GM19452 (cell line): ENCODE measurements at regions not wholly inside any gene's neighbourhood (a gene's known extent, or its start where the extent isn't known, plus 50 kb on each side); places are given as distances from the start of the nearest gene placed in this dataset.

Source experiments
- ATAC-seq: cut with Tn5 transposase; IDR thresholded peaks from one replicate; pipeline ENCODE4 v1.9.1; 2021; ENCODE audit not compliant: unreplicated experiment

DNA sequence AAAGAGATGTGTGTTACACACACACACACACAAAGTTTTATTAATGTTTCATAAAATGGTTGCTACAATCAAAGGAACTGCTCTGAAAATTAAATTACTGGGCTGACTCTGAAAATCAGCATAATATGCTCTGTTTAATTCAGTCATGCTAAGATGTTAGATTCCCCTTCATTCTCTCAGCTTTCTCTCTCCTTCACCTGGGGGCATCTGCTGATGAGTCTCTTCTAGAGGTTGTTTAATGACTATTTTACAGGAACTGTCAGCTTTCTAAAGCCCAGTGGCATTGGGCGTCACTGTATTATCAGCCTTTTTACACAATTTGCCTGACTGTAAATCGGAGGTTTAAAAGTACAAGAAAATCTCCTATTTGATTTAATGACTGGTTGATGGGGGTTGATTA is 559.7 kb upstream of the POU3F2 start:
- ATAC-seq = no peak

DNA sequence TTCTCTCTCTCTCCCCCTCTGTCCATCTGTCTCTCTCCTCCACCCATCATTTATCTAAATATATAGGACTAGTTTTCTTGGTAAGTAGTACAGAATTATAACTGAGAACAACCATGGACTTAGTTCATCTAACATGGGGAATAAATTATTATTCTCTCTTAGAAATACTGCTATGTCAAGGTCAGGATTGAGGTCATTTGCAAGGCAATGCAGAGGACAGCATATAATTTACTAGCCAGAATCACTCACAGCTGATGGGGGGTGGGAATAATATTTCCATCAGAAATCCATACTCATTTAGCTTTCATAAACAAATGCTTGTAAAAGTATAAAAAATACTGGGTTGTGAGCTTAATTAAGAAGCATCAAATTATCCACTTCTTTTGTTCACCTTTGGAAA is 553.9 kb upstream of the POU3F2 start:
- ATAC-seq = no peak

DNA sequence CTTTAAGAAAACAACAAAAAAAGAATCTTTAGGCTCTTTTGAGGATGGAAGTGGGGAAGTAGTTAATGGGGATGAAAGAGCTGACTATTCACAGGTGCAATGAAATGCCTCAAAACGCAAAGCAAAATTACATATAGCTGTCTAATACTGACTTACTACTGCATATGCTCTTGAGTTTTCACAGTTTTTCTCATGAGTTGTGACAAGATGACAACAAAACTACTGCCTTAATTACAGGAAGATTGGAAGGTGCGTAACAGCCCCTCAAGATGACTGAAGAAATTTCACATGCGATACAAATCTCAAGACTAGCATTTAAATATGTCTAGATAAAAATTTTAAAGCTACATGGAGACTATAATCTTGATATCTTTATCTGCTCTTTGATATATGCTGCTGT is 547.8 kb upstream of the POU3F2 start:
- no peak for ATAC-seq

DNA sequence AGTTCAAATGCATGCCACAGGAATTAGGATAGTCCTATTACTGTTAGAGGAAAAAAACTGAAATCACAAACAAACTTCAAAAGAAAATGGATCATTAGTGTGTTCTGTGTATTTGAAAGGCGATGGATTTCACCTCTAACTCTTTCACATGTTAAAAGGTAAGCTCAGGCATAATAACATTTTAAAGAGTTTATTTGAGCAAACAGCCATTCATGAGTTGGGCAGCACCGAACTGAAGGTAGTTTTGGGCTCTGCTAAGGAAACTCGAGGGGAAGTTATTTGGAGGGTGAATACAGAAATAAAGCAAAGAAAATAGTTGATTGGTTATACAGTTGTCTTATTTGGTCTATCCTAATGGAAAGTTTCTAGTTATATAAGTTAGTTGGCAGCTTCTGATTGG is 546.5 kb upstream of the POU3F2 start:
- no peak for ATAC-seq

DNA sequence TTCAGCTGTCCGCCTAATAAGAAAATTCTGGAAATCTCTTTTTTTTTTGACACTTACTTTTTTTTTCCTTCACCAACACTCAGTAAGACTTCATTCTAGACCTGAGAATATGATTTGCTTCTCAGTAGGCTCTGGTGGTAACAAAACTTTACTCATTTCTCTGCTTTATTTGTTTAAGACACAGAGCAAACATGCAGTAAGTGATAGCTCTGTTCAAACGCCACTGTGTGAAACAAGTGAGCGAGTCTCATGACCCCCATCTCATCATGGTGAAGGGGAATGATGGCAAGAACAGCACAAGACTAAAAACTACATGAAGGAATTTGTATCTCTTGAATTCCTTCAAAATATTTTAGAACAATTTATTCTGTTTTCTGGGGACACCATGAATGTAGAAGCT is 541.6 kb upstream of the POU3F2 start:
- no peak for ATAC-seq

DNA sequence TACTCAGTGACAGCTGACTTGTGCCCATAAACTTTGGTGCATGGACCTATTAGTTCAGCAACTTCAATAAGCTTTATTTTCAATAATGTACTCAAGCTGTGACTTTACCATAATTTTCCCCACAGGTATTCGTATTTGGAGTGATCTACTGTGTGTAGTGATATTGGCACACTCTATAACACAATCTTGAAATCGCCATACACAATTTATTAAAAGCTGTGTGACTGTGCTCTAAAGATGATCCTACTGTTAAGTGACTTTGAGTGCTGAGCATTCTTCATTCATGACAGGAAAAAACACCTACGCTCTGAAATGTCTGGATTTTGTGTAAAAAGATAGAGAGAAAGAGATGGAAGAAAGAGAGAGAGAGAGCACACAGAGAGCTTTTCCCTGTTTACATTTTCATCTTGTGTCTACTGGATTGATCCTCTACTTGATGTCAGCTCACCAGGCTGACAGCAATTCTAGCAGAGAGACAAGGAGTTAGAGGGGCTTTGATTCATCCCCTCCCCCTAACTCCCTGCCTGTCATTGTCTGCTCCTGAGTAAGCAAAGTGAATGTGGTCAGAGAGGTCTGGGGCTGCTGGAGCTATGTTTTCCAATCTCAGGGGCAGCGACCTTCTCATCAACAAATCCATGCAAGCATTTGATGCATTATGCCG is 538.7 kb upstream of the POU3F2 start:
- no peak for ATAC-seq

DNA sequence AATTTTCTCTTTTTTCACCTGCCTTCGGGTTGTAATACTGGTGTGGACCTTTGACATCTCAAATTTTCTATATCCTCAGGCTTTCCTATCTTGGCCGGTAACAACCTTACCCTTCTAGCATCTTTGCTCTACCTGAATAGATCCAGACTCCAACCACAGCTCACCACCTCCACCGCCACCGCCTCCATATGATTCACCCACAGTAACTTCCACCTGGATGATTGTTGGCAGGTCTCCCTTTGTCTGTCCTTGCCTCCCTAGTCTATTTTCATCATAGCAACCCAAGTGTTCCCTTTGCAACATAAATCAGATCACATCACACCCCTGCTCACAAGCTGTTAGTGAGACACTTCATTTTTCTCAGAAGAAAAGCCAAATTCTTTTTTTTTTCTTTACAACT is 525.8 kb upstream of the POU3F2 start:
- no peak for ATAC-seq

DNA sequence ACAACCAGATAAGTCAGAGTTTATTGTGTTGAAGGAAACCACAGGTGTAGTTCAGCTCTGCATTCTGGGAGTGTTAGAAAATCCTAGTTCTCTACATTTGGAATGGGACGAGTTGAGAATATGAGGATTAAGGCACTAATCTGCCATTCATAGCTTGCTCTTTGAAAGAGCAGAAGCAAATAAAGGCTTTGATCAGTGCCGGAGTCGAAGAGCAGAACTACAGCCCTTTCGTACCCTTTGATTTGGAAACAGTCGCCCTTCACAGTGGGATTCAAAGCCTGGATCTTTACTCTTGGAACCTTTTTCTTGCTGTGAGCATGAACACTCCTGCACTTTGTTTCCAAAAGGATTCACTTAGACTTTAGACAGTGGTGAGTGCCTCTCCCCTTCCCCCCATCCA is 523.9 kb upstream of the POU3F2 start:
- no peak for ATAC-seq

DNA sequence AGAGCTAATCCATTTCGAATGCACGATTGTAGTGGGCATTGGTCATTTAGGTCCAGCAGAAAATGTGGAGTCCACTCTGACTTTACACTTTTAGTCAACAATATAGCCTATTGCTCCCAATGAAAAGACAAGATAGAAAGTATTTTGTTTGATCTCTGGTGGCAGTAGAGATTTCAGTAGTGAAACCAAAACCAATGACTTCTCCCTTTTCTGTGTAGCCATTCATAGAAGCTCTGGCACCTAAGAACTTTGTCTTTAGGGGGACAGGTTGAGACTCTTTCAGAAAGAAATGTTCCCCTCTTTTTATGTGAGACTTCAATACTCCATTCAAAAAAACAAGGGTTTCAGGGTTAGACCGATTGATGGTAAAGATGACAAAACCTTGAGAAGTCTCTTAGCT is 510.8 kb upstream of the POU3F2 start:
- ATAC-seq = peak; percentile 74

DNA sequence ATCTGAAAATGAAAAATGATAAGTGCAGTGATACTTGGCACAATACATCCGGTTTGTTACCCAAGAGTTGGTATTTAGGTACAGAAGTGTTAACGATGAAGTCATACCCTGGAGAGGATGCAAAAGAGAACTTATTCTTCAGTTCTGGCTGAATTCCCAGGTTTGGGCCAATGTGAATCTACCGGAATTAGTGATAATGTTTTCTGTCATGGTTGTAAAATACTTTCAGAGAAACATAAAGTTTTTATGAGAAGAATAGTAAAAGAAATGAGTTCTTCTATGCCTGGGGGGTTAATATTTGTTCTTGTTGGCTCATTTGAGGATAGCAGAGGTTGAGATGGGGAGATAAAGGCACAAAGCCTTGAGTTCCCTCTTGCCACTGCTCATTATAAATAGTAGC is 509.9 kb upstream of the POU3F2 start:
- no peak for ATAC-seq

DNA sequence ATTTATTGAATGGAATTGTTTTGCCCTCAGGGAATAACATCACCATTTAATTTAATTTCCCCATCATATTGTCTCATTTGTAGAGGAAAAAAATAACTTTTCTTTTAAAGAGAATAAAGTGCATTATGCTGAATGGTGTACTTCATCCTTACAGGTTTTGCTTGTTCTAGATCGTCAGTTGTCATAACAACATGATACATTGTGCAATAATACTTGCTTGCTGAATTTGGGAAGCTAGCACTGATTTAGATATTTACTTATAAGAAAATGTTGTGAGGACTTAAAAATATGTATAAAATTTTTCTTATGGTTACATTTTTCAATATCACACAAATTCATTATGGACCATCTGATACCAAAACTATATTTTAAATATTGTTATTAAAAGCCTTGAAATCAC is 509.0 kb upstream of the POU3F2 start:
- ATAC-seq = no peak

DNA sequence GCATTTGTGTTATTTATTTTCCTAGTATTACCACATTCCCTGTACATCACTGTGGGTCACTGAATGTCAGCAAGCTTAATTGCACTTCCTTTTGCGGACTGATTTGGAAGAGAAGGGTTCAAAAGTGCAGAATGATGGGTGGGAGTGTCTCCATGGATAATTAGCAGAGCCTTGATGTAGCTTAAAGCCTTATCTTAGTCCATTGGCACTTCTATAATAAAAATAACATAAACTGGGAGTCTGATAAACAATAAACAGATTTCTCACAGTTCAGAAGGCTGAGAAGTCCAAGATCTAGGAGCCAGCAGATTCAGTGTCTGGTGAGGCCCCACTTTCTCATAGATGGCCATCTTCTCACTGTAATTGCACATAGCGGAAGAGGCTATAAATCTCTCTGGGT is 501.1 kb upstream of the POU3F2 start:
- no peak for ATAC-seq

DNA sequence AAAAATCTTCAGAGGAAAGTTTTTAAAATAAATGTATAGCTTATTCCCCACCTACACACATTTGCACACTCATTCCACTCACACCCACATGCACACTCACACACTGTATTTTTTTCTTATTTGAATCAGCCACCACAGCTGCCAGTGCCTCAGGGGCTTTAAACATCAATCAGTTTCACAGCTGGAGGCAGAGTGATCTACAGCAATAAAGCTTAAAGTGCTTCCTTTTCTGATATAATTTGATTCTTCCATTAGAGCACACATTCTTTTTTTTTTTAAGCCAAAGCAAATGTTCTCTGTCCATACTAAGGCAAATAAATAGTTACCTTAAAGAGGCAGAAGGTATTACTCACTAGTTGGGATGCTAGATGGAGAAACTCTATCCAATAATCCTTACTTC is 498.8 kb upstream of the POU3F2 start:
- ATAC-seq = no peak

DNA sequence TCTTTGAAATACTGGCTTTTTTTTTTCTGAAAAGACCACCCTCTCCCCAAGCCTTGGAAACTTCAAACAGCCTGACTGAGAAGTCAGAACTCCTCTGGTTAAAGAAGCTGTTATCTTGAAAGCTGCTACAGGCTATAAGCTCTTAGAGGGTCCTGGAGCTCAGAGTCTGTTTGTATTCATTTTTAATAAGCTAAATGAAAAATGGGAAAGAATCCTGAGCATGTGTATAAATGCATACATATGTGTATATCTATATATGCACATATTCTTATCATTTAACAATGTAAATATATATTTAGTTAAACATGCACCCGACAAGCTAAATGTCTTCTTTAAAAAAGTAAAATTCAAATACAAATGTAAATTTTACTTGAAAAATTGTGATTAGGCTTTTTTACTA is 494.9 kb upstream of the POU3F2 start:
- no peak for ATAC-seq

DNA sequence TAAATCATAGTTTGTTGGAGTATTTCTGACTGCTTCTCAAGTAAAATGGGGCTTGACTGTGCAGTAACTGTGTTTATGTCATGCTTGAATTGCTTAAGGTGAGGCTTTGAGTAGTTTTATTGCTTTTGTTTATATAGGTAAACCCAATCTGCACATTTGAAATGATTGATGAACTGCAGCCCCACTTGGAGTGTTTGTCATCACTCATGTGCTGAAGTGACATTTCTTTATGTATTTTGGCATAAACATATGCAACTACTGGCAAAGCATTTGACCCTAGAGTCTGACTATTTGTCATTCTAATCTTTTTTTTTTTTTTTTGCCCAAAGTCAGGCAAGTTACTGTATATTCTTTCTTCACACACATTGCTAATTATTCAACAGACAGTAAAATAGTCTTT is 491.4 kb upstream of the POU3F2 start:
- no peak for ATAC-seq

DNA sequence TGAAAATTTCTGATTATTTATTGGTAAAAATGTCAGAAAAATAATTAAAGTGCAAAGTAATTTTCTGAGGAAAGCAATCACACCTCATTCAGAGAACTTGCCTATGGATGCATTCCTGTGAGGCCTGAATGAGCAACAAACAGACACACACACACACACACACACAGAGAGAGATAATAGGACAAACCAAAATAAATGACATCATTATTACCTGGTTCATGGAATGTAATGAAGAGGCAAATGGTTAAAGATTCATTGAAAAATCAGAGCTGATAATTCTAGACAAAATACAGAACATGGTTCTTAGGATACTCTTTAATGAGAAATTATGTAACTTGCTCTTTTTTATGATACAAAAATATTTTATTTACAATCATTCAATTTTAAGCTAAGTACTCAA is 490.6 kb upstream of the POU3F2 start:
- no peak for ATAC-seq

DNA sequence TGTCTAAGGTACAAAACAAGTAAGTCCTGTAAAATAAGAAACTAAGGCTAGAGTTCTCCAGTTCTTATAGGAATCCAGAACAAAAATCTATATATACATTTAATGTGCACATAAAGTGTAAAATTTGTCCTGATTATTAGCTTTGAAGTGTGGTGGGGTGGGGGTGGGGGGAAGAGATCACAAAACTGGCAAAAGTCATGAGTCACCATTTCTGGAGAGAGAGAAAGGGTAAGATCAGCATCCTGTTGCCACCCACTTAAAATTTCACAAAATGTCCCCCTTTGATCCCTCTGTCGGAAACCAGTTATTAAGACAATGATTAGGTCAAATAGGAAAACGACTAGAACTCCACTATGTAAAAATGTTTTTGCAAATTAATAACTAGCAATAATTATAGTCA is 482.0 kb upstream of the POU3F2 start:
- no peak for ATAC-seq

DNA sequence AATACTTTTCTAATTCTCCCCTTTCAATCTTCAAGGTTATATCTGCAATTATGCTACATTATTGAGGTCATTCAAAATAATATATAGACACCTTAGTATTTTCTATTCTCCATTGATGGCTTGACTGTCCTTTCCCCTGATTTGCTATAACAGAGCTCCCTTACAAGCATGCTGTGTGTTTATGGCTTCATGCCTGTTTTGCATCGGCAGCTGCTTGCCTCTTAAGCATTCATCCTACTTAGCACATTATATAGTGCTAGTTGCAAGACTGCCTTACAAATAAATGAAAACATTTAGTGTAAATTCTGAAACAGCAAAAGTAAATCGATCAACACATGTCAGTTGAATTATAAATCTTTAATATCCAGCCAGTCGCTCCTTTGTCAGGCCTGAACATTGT is 476.2 kb upstream of the POU3F2 start:
- ATAC-seq = no peak

DNA sequence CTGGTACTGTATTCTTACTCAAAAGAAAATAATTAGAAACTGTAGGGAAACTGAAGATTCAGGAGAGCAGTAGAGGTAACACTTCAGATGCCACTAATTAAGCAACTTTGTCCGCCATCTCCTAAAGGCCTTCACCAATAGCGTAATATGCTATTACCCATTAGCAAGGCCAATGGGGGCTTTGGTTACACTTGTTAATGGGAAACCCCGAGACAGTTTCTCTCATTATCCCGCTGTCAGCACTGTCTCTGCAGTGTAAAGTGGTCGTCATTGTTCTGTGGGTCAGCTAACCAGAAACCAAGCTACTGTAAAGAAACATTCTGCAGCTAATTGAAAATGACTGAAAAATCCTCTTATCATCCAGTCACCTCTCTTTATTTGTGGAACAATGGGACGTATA is 468.0 kb upstream of the POU3F2 start:
- ATAC-seq = no peak

DNA sequence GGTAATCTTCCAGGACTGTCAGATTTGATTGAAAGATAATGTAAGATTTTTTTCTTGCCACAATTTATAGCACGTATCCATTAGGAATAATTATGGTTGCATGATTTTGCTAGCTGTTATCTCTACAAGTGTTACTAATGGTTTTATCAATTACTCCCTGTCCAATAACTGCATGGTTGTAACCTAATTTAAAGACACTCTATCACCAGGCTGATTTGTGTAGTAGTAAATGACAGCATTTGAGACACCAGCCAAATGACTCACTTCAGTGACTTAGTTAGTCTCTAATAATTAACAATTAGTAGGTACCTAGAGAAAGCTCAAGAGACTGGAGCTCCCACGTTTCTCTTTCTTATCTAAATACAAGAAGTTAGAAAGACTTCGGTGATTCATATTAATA is 453.8 kb upstream of the POU3F2 start:
- no peak for ATAC-seq

DNA sequence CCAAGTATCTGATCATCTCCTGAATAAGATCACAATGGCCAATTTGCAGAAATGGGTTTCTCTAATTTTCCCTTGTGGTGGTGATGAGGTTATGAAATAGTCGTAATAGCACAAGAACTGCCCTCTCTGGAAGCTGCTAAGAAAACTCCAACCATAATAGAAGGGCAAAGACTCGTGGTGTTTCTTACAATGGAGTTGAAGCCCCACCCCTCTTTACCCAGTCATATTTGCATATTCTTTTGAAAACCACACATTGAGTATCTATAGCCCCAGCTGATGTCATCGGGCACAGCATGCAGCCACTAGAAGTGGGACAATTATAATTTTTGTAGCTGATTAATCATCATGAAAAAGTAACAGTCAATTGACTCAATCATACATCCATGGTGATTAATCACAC is 452.1 kb upstream of the POU3F2 start:
- ATAC-seq = no peak

DNA sequence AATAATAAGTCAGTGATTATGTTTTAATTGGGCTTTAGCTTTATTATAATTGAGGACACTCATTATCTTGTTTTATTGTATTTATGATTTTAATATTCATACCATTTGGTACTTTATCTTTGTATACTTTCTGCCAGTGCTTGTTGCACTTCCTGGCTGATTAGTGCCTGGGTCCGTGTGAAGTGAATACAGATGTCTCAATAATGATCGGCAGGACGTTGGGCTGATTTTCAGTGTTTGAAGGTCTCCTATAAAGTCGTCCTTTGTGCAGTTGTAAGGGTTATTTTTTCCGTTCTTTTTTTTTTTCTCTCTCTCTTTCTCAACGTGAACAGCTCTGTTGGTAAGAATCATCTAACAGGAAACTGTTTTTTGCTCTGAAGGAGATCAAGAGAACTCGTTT is 450.0 kb upstream of the POU3F2 start:
- ATAC-seq = no peak

DNA sequence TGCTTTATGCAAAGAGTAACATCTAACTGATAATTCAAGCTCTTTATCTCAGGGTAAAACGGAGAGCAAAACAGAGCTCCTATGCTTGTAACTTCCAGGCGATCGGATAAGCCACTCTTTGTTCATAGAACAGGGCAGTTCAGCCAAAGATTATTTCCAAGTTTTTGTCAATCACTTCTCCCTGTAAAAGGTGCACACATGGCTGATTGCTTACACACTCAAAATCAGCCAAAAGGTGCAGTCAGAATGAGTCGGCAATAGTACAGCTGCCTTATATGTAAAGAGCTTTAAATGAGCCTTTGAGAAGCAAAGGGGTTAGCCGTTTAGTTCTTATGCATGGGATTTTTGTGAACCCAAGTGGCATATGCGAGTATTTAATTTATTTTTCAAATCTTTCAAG is 449.6 kb upstream of the POU3F2 start:
- no peak for ATAC-seq
